HL-60 (cell line): ENCODE measurements at regions not wholly inside any gene's neighbourhood (a gene's known extent, or its start where the extent isn't known, plus 50 kb on each side); places are given as distances from the start of the nearest gene placed in this dataset.
A peak's percentile ranks its signal among the peaks of the same experiment; 100 is the strongest.

Source experiments
- DNase-seq, 2 experiments: peaks; one replicate each; pipeline ENCODE4 v3.0.0-alpha.2; 2010 to 2020; ENCODE audit warnings: low read depth in 1 of 2, low spot score in 1 of 2
- H3K27ac ChIP-seq: fragments of 250-450 bp; sonication (Bioruptor Pico); replicated peaks from 2 replicates; pipeline ENCODE4 v1.5.1; 2020; ENCODE audit warnings: mild to moderate bottlenecking, moderate library complexity
- H3K27me3 ChIP-seq: fragments of 250-450 bp; sonication (Bioruptor Pico); 2 replicates; pipeline ENCODE4 v1.5.1; 2021; ENCODE audit warnings: mild to moderate bottlenecking, moderate library complexity; ENCODE audit not compliant: insufficient read depth, poor library complexity, severe bottlenecking
- H3K4me3 ChIP-seq: replicated peaks from 2 replicates; pipeline ENCODE4 v1.5.1; 2011; ENCODE audit warnings: mild to moderate bottlenecking, control low read depth, low read length; ENCODE audit not compliant: insufficient read depth
- CTCF ChIP-seq: IDR thresholded peaks from one replicate; pipeline ENCODE4 v1.5.1; 2011; ENCODE audit warnings: low read length, control low read depth, inconsistent platforms; ENCODE audit not compliant: insufficient read depth
- GABPA ChIP-seq: IDR thresholded peaks from 2 replicates; pipeline ENCODE4 v1.6.1; 2012; ENCODE audit warnings: low read depth
- POLR2AphosphoS5 ChIP-seq: IDR thresholded peaks from 2 replicates; pipeline ENCODE4 v1.6.1; 2012; ENCODE audit warnings: low read depth
- REST ChIP-seq: IDR thresholded peaks from 2 replicates; pipeline ENCODE4 v1.6.1; 2012; ENCODE audit warnings: low read depth; ENCODE audit not compliant: insufficient replicate concordance
- SPI1 ChIP-seq: IDR thresholded peaks from 2 replicates; pipeline ENCODE4 v1.6.1; 2012; ENCODE audit warnings: low read depth, mild to moderate bottlenecking, borderline replicate concordance

GRCh38 chr7:106717955-106718871, 57.3 kb upstream of the CCDC71L start:
- no peak overlapping the region for H3K4me3 ChIP-seq
- no peak for TF ChIP-seq GABPA
- peak; percentile 54; the same call in 1 of the 2 replicates for TF ChIP-seq POLR2AphosphoS5
- peak; percentile 73 for TF ChIP-seq SPI1
- no peak for TF ChIP-seq REST
- TF ChIP-seq CTCF: no peak

GRCh38 chr7:106720641-106721040, 59.7 kb upstream of the CCDC71L start:
- peak in 1 of 2 experiments; percentile 39 for DNase-seq
- TF ChIP-seq GABPA: no peak
- TF ChIP-seq POLR2AphosphoS5: no peak
- no peaks in the 10 kb centered on the region for H3K27me3 ChIP-seq
- no peak overlapping the region for H3K27ac ChIP-seq
- no peak overlapping the region for H3K4me3 ChIP-seq

More at GRCh38 chr7:106717955-106718871, 57.3 kb upstream of the CCDC71L start:
- Histone ChIP-seq H3K27ac (peak overlapping the region; percentile 30), H3K27me3 (no peaks in the 10 kb centered on the region)
- peak; percentile 76 for DNase-seq

- H3K27me3 ChIP-seq: no peaks in the 10 kb centered on the region
- TF ChIP-seq GABPA (no peak), SPI1 (peak; percentile 63; the same call in 1 of the 2 replicates), POLR2AphosphoS5 (no peak)
- no peak overlapping the region for H3K4me3 ChIP-seq
- peak in 1 of 2 experiments; percentile 59 for DNase-seq
- H3K27ac ChIP-seq: no peak overlapping the region
Measured at GRCh38 chr7:106721816-106722785, 61.1 kb upstream of the CCDC71L start.

- no peak for TF ChIP-seq REST
- no peak for TF ChIP-seq SPI1
- TF ChIP-seq POLR2AphosphoS5: no peak
- TF ChIP-seq CTCF: no peak
- TF ChIP-seq GABPA: no peak
- Histone ChIP-seq H3K27me3 (no peaks in the 10 kb centered on the region), H3K4me3 (no peak overlapping the region), H3K27ac (no peak overlapping the region)
- DNase-seq: no peak
Measured at GRCh38 chr7:106723398-106723797, 62.4 kb upstream of the CCDC71L start.
